ENCODE measurements at regions not wholly inside any gene's neighbourhood (a gene's known extent, or its start where the extent isn't known, plus 50 kb on each side); places are given as distances from the start of the nearest gene placed in this dataset.

GRCh38 chr18:27366151-27366550 is 181.0 kb upstream of the CHST9 start:
- Histone ChIP-seq H3K36me3 (ENCODE audit: insufficient read depth, low read length) (no peaks in the 10 kb centered on the region), H3K9me3 (ENCODE audit: control insufficient read depth, insufficient read depth, low read length) (no peaks in the 10 kb centered on the region), H3K4me1 (ENCODE audit: insufficient read depth, low read length) (peaks cover 3% of the 10 kb centered on the region; the same call in 1 of the 2 replicates), H3K9ac (ENCODE audit: low read depth, low read length) (no peak overlapping the region)

GRCh38 chr18:27363872-27364271 is 178.8 kb upstream of the CHST9 start:
- Histone ChIP-seq H3K9ac (ENCODE audit: low read depth, low read length) (no peak overlapping the region), H3K9me3 (ENCODE audit: control insufficient read depth, insufficient read depth, low read length) (no peaks in the 10 kb centered on the region), H3K4me1 (ENCODE audit: insufficient read depth, low read length) (peaks cover 3% of the 10 kb centered on the region; the same call in 1 of the 2 replicates), H3K36me3 (ENCODE audit: insufficient read depth, low read length) (no peaks in the 10 kb centered on the region)

GRCh38 chr18:27361477-27361876 is 176.4 kb upstream of the CHST9 start:
- no peaks in the 10 kb centered on the region for H3K9me3 ChIP-seq (ENCODE audit: control insufficient read depth, insufficient read depth, low read length)
- peaks cover 3% of the 10 kb centered on the region; the same call in 1 of the 2 replicates for H3K4me1 ChIP-seq (ENCODE audit: insufficient read depth, low read length)
- no peaks in the 10 kb centered on the region for H3K36me3 ChIP-seq (ENCODE audit: insufficient read depth, low read length)
- no peak overlapping the region for H3K9ac ChIP-seq (ENCODE audit: low read depth, low read length)

GRCh38 chr18:27355308-27355707 is 170.2 kb upstream of the CHST9 start:
- Histone ChIP-seq H3K4me1 (ENCODE audit: insufficient read depth, low read length) (no peaks in the 10 kb centered on the region), H3K9me3 (ENCODE audit: control insufficient read depth, insufficient read depth, low read length) (no peaks in the 10 kb centered on the region), H3K36me3 (ENCODE audit: insufficient read depth, low read length) (no peaks in the 10 kb centered on the region), H3K9ac (ENCODE audit: low read depth, low read length) (no peak overlapping the region)

- Histone ChIP-seq H3K9me3 (ENCODE audit: control insufficient read depth, insufficient read depth, low read length) (no peaks in the 10 kb centered on the region), H3K9ac (ENCODE audit: low read depth, low read length) (no peak overlapping the region), H3K4me1 (ENCODE audit: insufficient read depth, low read length) (no peaks in the 10 kb centered on the region), H3K36me3 (ENCODE audit: insufficient read depth, low read length) (no peaks in the 10 kb centered on the region)
Measured at GRCh38 chr18:27353273-27353672, 168.2 kb upstream of the CHST9 start.

- no peaks in the 10 kb centered on the region for H3K4me1 ChIP-seq (ENCODE audit: insufficient read depth, low read length)
- no peaks in the 10 kb centered on the region; the same call in 1 of the 2 replicates for H3K36me3 ChIP-seq (ENCODE audit: insufficient read depth, low read length)
- no peak overlapping the region for H3K9ac ChIP-seq (ENCODE audit: low read depth, low read length)
- no peaks in the 10 kb centered on the region for H3K9me3 ChIP-seq (ENCODE audit: control insufficient read depth, insufficient read depth, low read length)
Measured at GRCh38 chr18:27349284-27349882, 164.3 kb upstream of the CHST9 start.

GRCh38 chr18:27331606-27332005 is 146.5 kb upstream of the CHST9 start:
- no peak overlapping the region for H3K9ac ChIP-seq (ENCODE audit: low read depth, low read length)

GRCh38 chr18:27314996-27315395 is 129.9 kb upstream of the CHST9 start:
- Histone ChIP-seq H3K9me3 (ENCODE audit: control insufficient read depth, insufficient read depth, low read length) (peaks cover 5% of the 10 kb centered on the region; the same call in 1 of the 2 replicates), H3K4me1 (ENCODE audit: insufficient read depth, low read length) (no peaks in the 10 kb centered on the region), H3K9ac (ENCODE audit: low read depth, low read length) (no peak overlapping the region), H3K36me3 (ENCODE audit: insufficient read depth, low read length) (no peaks in the 10 kb centered on the region)

More at GRCh38 chr18:27331606-27332005, 146.5 kb upstream of the CHST9 start:
- Histone ChIP-seq H3K9me3 (ENCODE audit: control insufficient read depth, insufficient read depth, low read length) (no peaks in the 10 kb centered on the region), H3K36me3 (ENCODE audit: insufficient read depth, low read length) (no peaks in the 10 kb centered on the region), H3K4me1 (ENCODE audit: insufficient read depth, low read length) (peaks cover 5% of the 10 kb centered on the region; the same call in 1 of the 2 replicates)

- no peaks in the 10 kb centered on the region for H3K36me3 ChIP-seq (ENCODE audit: insufficient read depth, low read length)
- H3K9me3 ChIP-seq (ENCODE audit: control insufficient read depth, insufficient read depth, low read length), result peaks cover 5% of the 10 kb centered on the region; the same call in 1 of the 2 replicates
- no peak overlapping the region for H3K9ac ChIP-seq (ENCODE audit: low read depth, low read length)
- no peaks in the 10 kb centered on the region for H3K4me1 ChIP-seq (ENCODE audit: insufficient read depth, low read length)
Measured at GRCh38 chr18:27313678-27314077, 128.6 kb upstream of the CHST9 start.

GRCh38 chr18:27312853-27313252 is 127.7 kb upstream of the CHST9 start:
- Histone ChIP-seq H3K9ac (ENCODE audit: low read depth, low read length) (no peak overlapping the region), H3K4me1 (ENCODE audit: insufficient read depth, low read length) (no peaks in the 10 kb centered on the region), H3K36me3 (ENCODE audit: insufficient read depth, low read length) (no peaks in the 10 kb centered on the region), H3K9me3 (ENCODE audit: control insufficient read depth, insufficient read depth, low read length) (peaks cover 5% of the 10 kb centered on the region; the same call in 1 of the 2 replicates)

GRCh38 chr18:27312153-27312552 is 127.0 kb upstream of the CHST9 start:
- Histone ChIP-seq H3K4me1 (ENCODE audit: insufficient read depth, low read length) (no peaks in the 10 kb centered on the region), H3K36me3 (ENCODE audit: insufficient read depth, low read length) (no peaks in the 10 kb centered on the region), H3K9me3 (ENCODE audit: control insufficient read depth, insufficient read depth, low read length) (peaks cover 5% of the 10 kb centered on the region; the same call in 1 of the 2 replicates), H3K9ac (ENCODE audit: low read depth, low read length) (no peak overlapping the region)

GRCh38 chr18:27311114-27311513 is 126.0 kb upstream of the CHST9 start:
- Histone ChIP-seq H3K9me3 (ENCODE audit: control insufficient read depth, insufficient read depth, low read length) (peaks cover 5% of the 10 kb centered on the region; the same call in 1 of the 2 replicates), H3K9ac (ENCODE audit: low read depth, low read length) (no peak overlapping the region), H3K4me1 (ENCODE audit: insufficient read depth, low read length) (no peaks in the 10 kb centered on the region), H3K36me3 (ENCODE audit: insufficient read depth, low read length) (no peaks in the 10 kb centered on the region)

GRCh38 chr18:27301615-27302378 is 116.7 kb upstream of the CHST9 start:
- H3K9ac ChIP-seq (ENCODE audit: low read depth, low read length), result no peak overlapping the region
- H3K4me1 ChIP-seq (ENCODE audit: insufficient read depth, low read length), result no peaks in the 10 kb centered on the region
- no peaks in the 10 kb centered on the region for H3K9me3 ChIP-seq (ENCODE audit: control insufficient read depth, insufficient read depth, low read length)
- H3K36me3 ChIP-seq (ENCODE audit: insufficient read depth, low read length), result no peaks in the 10 kb centered on the region

GRCh38 chr18:27298214-27298804 is 113.2 kb upstream of the CHST9 start:
- Histone ChIP-seq H3K9ac (ENCODE audit: low read depth, low read length) (no peak overlapping the region), H3K9me3 (ENCODE audit: control insufficient read depth, insufficient read depth, low read length) (no peaks in the 10 kb centered on the region), H3K4me1 (ENCODE audit: insufficient read depth, low read length) (no peaks in the 10 kb centered on the region), H3K36me3 (ENCODE audit: insufficient read depth, low read length) (no peaks in the 10 kb centered on the region)
